ENCODE measurements at regions not wholly inside any gene's neighbourhood (a gene's known extent, or its start where the extent isn't known, plus 50 kb on each side); places are given as distances from the start of the nearest gene placed in this dataset.
"Not testable (repeated sequence)": the region's sequence is repeated elsewhere in the genome, so short reads cannot be mapped to it uniquely, and the experiment has no call there.

- Mint-ChIP-seq H3K27me3 (no peaks in the 10 kb centered on the region), H3K4me3 (no peak overlapping the region), H3K4me1 (ENCODE audit: low read depth in 2 of 2) (no peaks in the 10 kb centered on the region), H3K9me3 (no peaks in the 10 kb centered on the region), H3K27ac (no peak overlapping the region), H3K36me3 (no peaks in the 10 kb centered on the region)
- DNase-seq (ENCODE audit: low spot score) (no peak), ATAC-seq (no peak)
Observed at GRCh38 chr16:87213536-87213935, 103.7 kb downstream of the C16orf95 start.

- no peak overlapping the region for H3K4me3 Mint-ChIP-seq
- H3K9me3 Mint-ChIP-seq = no peaks in the 10 kb centered on the region
- DNase-seq (ENCODE audit: low spot score) = no peak
- H3K27ac Mint-ChIP-seq = no peak overlapping the region
- no peaks in the 10 kb centered on the region for H3K36me3 Mint-ChIP-seq
- no peak for ATAC-seq
- peaks cover 0 to 2% of the 10 kb centered on the region in 2 donors for H3K27me3 Mint-ChIP-seq
- no peaks in the 10 kb centered on the region for H3K4me1 Mint-ChIP-seq (ENCODE audit: low read depth in 2 of 2)
Observed at GRCh38 chr16:87216148-87216840, 100.9 kb downstream of the C16orf95 start.

- Mint-ChIP-seq H3K27ac (no peak overlapping the region), H3K4me1 (ENCODE audit: low read depth in 2 of 2) (no peaks in the 10 kb centered on the region), H3K27me3 (peaks cover 0 to 2% of the 10 kb centered on the region in 2 donors), H3K36me3 (no peaks in the 10 kb centered on the region), H3K9me3 (no peaks in the 10 kb centered on the region), H3K4me3 (no peak overlapping the region)
- ATAC-seq = no peak
- DNase-seq (ENCODE audit: low spot score) = no peak
Observed at GRCh38 chr16:87216841-87217275, 100.3 kb downstream of the C16orf95 start.

GRCh38 chr16:87217802-87218201, 99.4 kb downstream of the C16orf95 start:
- H3K4me1 Mint-ChIP-seq (ENCODE audit: low read depth in 2 of 2); H3K27me3 Mint-ChIP-seq; H3K9me3 Mint-ChIP-seq; H3K36me3 Mint-ChIP-seq; H3K4me3 Mint-ChIP-seq; DNase-seq (ENCODE audit: low spot score); H3K27ac Mint-ChIP-seq; ATAC-seq: not testable (repeated sequence)

- Mint-ChIP-seq H3K4me3 (no peak overlapping the region), H3K4me1 (ENCODE audit: low read depth in 2 of 2) (no peaks in the 10 kb centered on the region), H3K36me3 (no peaks in the 10 kb centered on the region), H3K27ac (no peak overlapping the region), H3K27me3 (peaks cover 0 to 2% of the 10 kb centered on the region in 2 donors), H3K9me3 (no peaks in the 10 kb centered on the region)
- ATAC-seq = no peak
- no peak for DNase-seq (ENCODE audit: low spot score)
Observed at GRCh38 chr16:87218281-87219055, 98.7 kb downstream of the C16orf95 start.

- H3K4me1 Mint-ChIP-seq (ENCODE audit: low read depth in 2 of 2) = no peaks in the 10 kb centered on the region
- no peak overlapping the region for H3K27ac Mint-ChIP-seq
- no peak for ATAC-seq
Observed at GRCh38 chr16:87219287-87219909, 97.8 kb downstream of the C16orf95 start.

GRCh38 chr16:87221633-87222032, 95.6 kb downstream of the C16orf95 start:
- Mint-ChIP-seq H3K9me3 (no peaks in the 10 kb centered on the region), H3K4me3 (no peak overlapping the region), H3K36me3 (no peaks in the 10 kb centered on the region), H3K4me1 (ENCODE audit: low read depth in 2 of 2) (no peaks in the 10 kb centered on the region), H3K27ac (no peak overlapping the region), H3K27me3 (peaks cover 0 to 2% of the 10 kb centered on the region in 2 donors)
- ATAC-seq = no peak
- no peak for DNase-seq (ENCODE audit: low spot score)

More at GRCh38 chr16:87219287-87219909, 97.8 kb downstream of the C16orf95 start:
- Mint-ChIP-seq H3K36me3 (no peaks in the 10 kb centered on the region), H3K27me3 (peaks cover 0 to 2% of the 10 kb centered on the region in 2 donors), H3K9me3 (no peaks in the 10 kb centered on the region), H3K4me3 (no peak overlapping the region)
- no peak for DNase-seq (ENCODE audit: low spot score)

- ATAC-seq (no peak), DNase-seq (ENCODE audit: low spot score) (no peak)
- Mint-ChIP-seq H3K4me1 (ENCODE audit: low read depth in 2 of 2) (no peaks in the 10 kb centered on the region), H3K36me3 (no peaks in the 10 kb centered on the region), H3K9me3 (no peaks in the 10 kb centered on the region), H3K27me3 (peaks cover 0 to 2% of the 10 kb centered on the region in 2 donors), H3K27ac (no peak overlapping the region), H3K4me3 (no peak overlapping the region)
Observed at GRCh38 chr16:87222335-87222734, 94.9 kb downstream of the C16orf95 start.

- Mint-ChIP-seq H3K27ac (no peak overlapping the region), H3K9me3 (no peaks in the 10 kb centered on the region), H3K27me3 (peaks cover 0 to 2% of the 10 kb centered on the region in 2 donors), H3K4me3 (no peak overlapping the region), H3K36me3 (no peaks in the 10 kb centered on the region), H3K4me1 (ENCODE audit: low read depth in 2 of 2) (no peaks in the 10 kb centered on the region)
- DNase-seq (ENCODE audit: low spot score) = no peak
- ATAC-seq = no peak
Observed at GRCh38 chr16:87223656-87224248, 93.4 kb downstream of the C16orf95 start.

GRCh38 chr16:87226926-87227295, 90.3 kb downstream of the C16orf95 start:
- ATAC-seq = no peak
- Mint-ChIP-seq H3K36me3 (no peaks in the 10 kb centered on the region), H3K27ac (no peak overlapping the region), H3K9me3 (no peaks in the 10 kb centered on the region), H3K27me3 (no peaks in the 10 kb centered on the region), H3K4me3 (no peak overlapping the region), H3K4me1 (ENCODE audit: low read depth in 2 of 2) (no peaks in the 10 kb centered on the region)
- DNase-seq (ENCODE audit: low spot score) = no peak

- H3K36me3 Mint-ChIP-seq = no peaks in the 10 kb centered on the region
- DNase-seq (ENCODE audit: low spot score) (no peak), ATAC-seq (no peak)
- no peak overlapping the region for H3K27ac Mint-ChIP-seq
- no peaks in the 10 kb centered on the region for H3K4me1 Mint-ChIP-seq (ENCODE audit: low read depth in 2 of 2)
- no peaks in the 10 kb centered on the region for H3K27me3 Mint-ChIP-seq
- no peaks in the 10 kb centered on the region for H3K9me3 Mint-ChIP-seq
- no peak overlapping the region for H3K4me3 Mint-ChIP-seq
Observed at GRCh38 chr16:87227296-87227951, 89.8 kb downstream of the C16orf95 start.

- H3K36me3 Mint-ChIP-seq = no peaks in the 10 kb centered on the region
- DNase-seq (ENCODE audit: low spot score) (no peak), ATAC-seq (no peak)
- no peak overlapping the region for H3K27ac Mint-ChIP-seq
- no peak overlapping the region for H3K4me3 Mint-ChIP-seq
- no peaks in the 10 kb centered on the region for H3K9me3 Mint-ChIP-seq
- peaks cover 0 to 4% of the 10 kb centered on the region in 2 donors for H3K4me1 Mint-ChIP-seq (ENCODE audit: low read depth in 2 of 2)
- H3K27me3 Mint-ChIP-seq = no peaks in the 10 kb centered on the region
Observed at GRCh38 chr16:87228363-87228762, 88.8 kb downstream of the C16orf95 start.

All from natural killer cell treated with Interleukin-12 subunit alpha and Interleukin-12 subunit beta and Interleukin-15 and Interleukin-18, amount 100 ng/mL, for 72 hours (primary cell).